SK-N-SH (cell line): ENCODE measurements at regions not wholly inside any gene's neighbourhood (a gene's known extent, or its start where the extent isn't known, plus 50 kb on each side); places are given as distances from the start of the nearest gene placed in this dataset.

Source experiments
- NFIC ChIP-seq: IDR thresholded peaks from 2 replicates; pipeline ENCODE4 v1.4.0; 2012; ENCODE audit warnings: borderline replicate concordance
- RAD21 ChIP-seq: IDR thresholded peaks from 2 replicates; pipeline ENCODE4 v1.6.1; 2012; ENCODE audit warnings: mild to moderate bottlenecking, low read length
- TEAD4 ChIP-seq: IDR thresholded peaks from 2 replicates; pipeline ENCODE4 v1.4.0; 2012; ENCODE audit warnings: mild to moderate bottlenecking, borderline replicate concordance; ENCODE audit not compliant: insufficient read depth
- TF ChIP-seq, protein P1 (sequence below): fragments of 200-600 bp; sonication (generic); IDR thresholded peaks from 2 replicates; pipeline ENCODE4 v1.6.1; 2017; ENCODE audit warnings: antibody characterized with exemption, mild to moderate bottlenecking, moderate library complexity
- TF ChIP-seq, protein P2 (sequence below): IDR thresholded peaks from 2 replicates; pipeline ENCODE4 v1.4.0; 2012; ENCODE audit warnings: low read depth

DNA sequence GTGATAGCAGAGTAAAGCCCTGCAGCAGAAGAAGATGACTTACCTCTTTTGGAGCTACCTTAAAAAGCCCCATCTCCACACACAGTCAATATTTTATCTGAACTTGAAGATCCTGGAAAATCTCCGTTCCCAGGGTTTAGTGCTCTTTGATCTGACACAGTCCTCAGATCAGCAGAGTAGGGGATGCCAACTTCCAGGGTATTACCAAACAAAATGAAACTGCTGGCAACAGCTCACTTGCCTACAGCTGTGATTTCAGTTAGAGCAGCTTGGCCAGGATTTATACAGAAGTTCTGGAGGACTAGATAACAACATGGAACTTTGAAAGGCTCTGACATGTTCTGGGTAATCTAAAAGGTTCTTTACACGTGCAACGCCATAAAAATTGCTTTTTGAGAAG is 1537.8 kb upstream of the ACO1 start:
- TF ChIP-seq TEAD4 (no peak), NFIC (no peak), RAD21 (no peak)
- TF ChIP-seq, protein P1, sequence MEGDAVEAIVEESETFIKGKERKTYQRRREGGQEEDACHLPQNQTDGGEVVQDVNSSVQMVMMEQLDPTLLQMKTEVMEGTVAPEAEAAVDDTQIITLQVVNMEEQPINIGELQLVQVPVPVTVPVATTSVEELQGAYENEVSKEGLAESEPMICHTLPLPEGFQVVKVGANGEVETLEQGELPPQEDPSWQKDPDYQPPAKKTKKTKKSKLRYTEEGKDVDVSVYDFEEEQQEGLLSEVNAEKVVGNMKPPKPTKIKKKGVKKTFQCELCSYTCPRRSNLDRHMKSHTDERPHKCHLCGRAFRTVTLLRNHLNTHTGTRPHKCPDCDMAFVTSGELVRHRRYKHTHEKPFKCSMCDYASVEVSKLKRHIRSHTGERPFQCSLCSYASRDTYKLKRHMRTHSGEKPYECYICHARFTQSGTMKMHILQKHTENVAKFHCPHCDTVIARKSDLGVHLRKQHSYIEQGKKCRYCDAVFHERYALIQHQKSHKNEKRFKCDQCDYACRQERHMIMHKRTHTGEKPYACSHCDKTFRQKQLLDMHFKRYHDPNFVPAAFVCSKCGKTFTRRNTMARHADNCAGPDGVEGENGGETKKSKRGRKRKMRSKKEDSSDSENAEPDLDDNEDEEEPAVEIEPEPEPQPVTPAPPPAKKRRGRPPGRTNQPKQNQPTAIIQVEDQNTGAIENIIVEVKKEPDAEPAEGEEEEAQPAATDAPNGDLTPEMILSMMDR, result no peak
- TF ChIP-seq, protein P2, sequence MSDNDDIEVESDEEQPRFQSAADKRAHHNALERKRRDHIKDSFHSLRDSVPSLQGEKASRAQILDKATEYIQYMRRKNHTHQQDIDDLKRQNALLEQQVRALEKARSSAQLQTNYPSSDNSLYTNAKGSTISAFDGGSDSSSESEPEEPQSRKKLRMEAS, result no peak
